K562 (cell line): ENCODE measurements at regions not wholly inside any gene's neighbourhood (a gene's known extent, or its start where the extent isn't known, plus 50 kb on each side); places are given as distances from the start of the nearest gene placed in this dataset.

Experiments
- AFF4 ChIP-seq: sonication (generic); formaldehyde crosslinking; IDR thresholded peaks from 2 replicates; pipeline ENCODE4 v1.8.0; 2023; ENCODE audit warnings: mild to moderate bottlenecking, missing genetic modification reagents
- CAMTA2 ChIP-seq: fragments of 250-450 bp; sonication (Bioruptor Pico); conservative IDR thresholded peaks from 2 replicates; pipeline ENCODE4 v1.5.1; 2022
- CXXC5 ChIP-seq: fragments of 250-450 bp; sonication (Bioruptor Pico); IDR thresholded peaks from 2 replicates; pipeline ENCODE4 v1.8.0; 2022; ENCODE audit warnings: inconsistent platforms, mild to moderate bottlenecking, moderate library complexity
- DMBX1 ChIP-seq: fragments of 250-450 bp; sonication (Bioruptor Pico); IDR thresholded peaks from 2 replicates; pipeline ENCODE4 v1.8.0; 2022; ENCODE audit warnings: inconsistent platforms, mild to moderate bottlenecking, moderate library complexity, borderline replicate concordance
- ETV6 ChIP-seq, 3 experiments: fragments of 150-350 bp in 1 of 3; sonication (generic) in 1 of 3; formaldehyde crosslinking in 1 of 3; IDR thresholded peaks; 2 replicates each; pipeline versions ENCODE4 v1.6.1 to v1.8.0; 2014 to 2022; ENCODE audit warnings: borderline replicate concordance in 2 of 3, low read depth in 2 of 3, antibody characterized with exemption in 1 of 3, low read length in 1 of 3, mild to moderate bottlenecking in 1 of 3, missing genetic modification reagents in 1 of 3
- FOXJ2 ChIP-seq: fragments of 200-800 bp; sonication (Bioruptor generic); IDR thresholded peaks from 2 replicates; pipeline ENCODE4 v1.6.1; 2016; ENCODE audit warnings: missing genetic modification characterization, missing compliant biosample characterization
- ZC3H11A ChIP-seq: IDR thresholded peaks from 2 replicates; pipeline ENCODE4 v1.6.1; 2012; ENCODE audit warnings: low read depth, low read length, improper control_type of control experiment
- ZNF699 ChIP-seq: fragments of 250-450 bp; sonication (Bioruptor Pico); IDR thresholded peaks from 2 replicates; pipeline ENCODE4 v1.8.0; 2021; ENCODE audit warnings: mild to moderate bottlenecking, moderate library complexity; ENCODE audit not compliant: insufficient replicate concordance
- ZNF780A ChIP-seq: fragments of 250-450 bp; sonication (Bioruptor Pico); IDR thresholded peaks from 2 replicates; pipeline ENCODE4 v1.5.0; 2021; ENCODE audit warnings: mild to moderate bottlenecking
- TF ChIP-seq, protein P1 (sequence below): fragments of 450-650 bp; IDR thresholded peaks from 2 replicates; pipeline ENCODE4 v1.6.1; 2017; ENCODE audit warnings: antibody characterized with exemption, mild to moderate bottlenecking
- TF ChIP-seq, protein P2 (sequence below): sonication (generic); formaldehyde crosslinking; IDR thresholded peaks from 2 replicates; pipeline ENCODE4 v1.5.0; 2020; ENCODE audit warnings: missing genetic modification reagents
- TF ChIP-seq, protein P3 (sequence below): sonication (generic); formaldehyde crosslinking; IDR thresholded peaks from 2 replicates; pipeline ENCODE4 v1.8.0; 2022; ENCODE audit warnings: mild to moderate bottlenecking, missing genetic modification reagents
- TF ChIP-seq, protein P4 (sequence below): fragments of 250-450 bp; sonication (Bioruptor Pico); IDR thresholded peaks from 2 replicates; pipeline ENCODE4 v1.8.0; 2021; ENCODE audit warnings: moderate library complexity, mild to moderate bottlenecking, inconsistent platforms

DNA sequence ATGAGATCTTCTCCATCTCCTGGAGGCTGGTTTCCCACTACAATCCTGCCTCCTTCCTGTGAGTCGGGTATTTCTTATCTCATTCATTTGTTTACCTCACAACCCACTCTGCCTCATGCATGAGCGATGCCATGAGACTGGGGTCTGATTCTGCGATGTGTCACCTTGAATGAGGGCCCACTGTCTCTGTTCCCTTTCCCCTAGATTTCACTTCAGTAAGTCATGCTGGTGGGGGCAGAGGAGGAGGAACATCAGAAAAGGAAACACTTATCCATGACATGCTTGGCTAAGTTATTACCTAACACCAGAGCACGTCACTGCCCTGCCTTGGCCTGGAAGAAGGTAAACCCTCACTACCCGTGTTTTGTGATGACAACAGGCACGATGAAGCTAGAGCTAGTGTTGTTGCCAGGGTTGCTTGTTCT lies 337.4 kb upstream of the PRDM1 start (continued):
- no peak for TF ChIP-seq DMBX1 (CRISPR knock-in tag)
- TF ChIP-seq, protein P1, sequence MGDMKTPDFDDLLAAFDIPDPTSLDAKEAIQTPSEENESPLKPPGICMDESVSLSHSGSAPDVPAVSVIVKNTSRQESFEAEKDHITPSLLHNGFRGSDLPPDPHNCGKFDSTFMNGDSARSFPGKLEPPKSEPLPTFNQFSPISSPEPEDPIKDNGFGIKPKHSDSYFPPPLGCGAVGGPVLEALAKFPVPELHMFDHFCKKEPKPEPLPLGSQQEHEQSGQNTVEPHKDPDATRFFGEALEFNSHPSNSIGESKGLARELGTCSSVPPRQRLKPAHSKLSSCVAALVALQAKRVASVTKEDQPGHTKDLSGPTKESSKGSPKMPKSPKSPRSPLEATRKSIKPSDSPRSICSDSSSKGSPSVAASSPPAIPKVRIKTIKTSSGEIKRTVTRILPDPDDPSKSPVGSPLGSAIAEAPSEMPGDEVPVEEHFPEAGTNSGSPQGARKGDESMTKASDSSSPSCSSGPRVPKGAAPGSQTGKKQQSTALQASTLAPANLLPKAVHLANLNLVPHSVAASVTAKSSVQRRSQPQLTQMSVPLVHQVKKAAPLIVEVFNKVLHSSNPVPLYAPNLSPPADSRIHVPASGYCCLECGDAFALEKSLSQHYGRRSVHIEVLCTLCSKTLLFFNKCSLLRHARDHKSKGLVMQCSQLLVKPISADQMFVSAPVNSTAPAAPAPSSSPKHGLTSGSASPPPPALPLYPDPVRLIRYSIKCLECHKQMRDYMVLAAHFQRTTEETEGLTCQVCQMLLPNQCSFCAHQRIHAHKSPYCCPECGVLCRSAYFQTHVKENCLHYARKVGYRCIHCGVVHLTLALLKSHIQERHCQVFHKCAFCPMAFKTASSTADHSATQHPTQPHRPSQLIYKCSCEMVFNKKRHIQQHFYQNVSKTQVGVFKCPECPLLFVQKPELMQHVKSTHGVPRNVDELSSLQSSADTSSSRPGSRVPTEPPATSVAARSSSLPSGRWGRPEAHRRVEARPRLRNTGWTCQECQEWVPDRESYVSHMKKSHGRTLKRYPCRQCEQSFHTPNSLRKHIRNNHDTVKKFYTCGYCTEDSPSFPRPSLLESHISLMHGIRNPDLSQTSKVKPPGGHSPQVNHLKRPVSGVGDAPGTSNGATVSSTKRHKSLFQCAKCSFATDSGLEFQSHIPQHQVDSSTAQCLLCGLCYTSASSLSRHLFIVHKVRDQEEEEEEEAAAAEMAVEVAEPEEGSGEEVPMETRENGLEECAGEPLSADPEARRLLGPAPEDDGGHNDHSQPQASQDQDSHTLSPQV: peak; percentile 47; the same call in 1 of the 2 replicates
- no peak for TF ChIP-seq ETV6 (IDR thresholded peaks at IDR 0.05; ENCODE audit: borderline replicate concordance in 1 of 2, low read depth in 2 of 2, low read length in 1 of 2)
- TF ChIP-seq ETV6 (CRISPR knock-in tag; IDR thresholded peaks at IDR 0.05; ENCODE audit: borderline replicate concordance): no peak
- no peak for TF ChIP-seq ZC3H11A
- TF ChIP-seq, protein P2, sequence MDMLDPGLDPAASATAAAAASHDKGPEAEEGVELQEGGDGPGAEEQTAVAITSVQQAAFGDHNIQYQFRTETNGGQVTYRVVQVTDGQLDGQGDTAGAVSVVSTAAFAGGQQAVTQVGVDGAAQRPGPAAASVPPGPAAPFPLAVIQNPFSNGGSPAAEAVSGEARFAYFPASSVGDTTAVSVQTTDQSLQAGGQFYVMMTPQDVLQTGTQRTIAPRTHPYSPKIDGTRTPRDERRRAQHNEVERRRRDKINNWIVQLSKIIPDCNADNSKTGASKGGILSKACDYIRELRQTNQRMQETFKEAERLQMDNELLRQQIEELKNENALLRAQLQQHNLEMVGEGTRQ: no peak
- no peak for TF ChIP-seq FOXJ2
- TF ChIP-seq, protein P3, sequence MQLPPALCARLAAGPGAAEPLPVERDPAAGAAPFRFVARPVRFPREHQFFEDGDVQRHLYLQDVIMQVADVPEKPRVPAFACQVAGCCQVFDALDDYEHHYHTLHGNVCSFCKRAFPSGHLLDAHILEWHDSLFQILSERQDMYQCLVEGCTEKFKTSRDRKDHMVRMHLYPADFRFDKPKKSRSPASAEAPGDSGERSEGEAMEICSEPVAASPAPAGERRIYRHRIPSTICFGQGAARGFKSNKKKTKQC (CRISPR knock-in tag): no peak
- TF ChIP-seq CAMTA2 (CRISPR knock-in tag): no peak
- TF ChIP-seq AFF4 (CRISPR knock-in tag): no peak
- TF ChIP-seq ZNF699 (CRISPR knock-in tag): no peak
- TF ChIP-seq ZNF780A (CRISPR knock-in tag): no peak
- no peak for TF ChIP-seq CXXC5
- TF ChIP-seq, protein P4, sequence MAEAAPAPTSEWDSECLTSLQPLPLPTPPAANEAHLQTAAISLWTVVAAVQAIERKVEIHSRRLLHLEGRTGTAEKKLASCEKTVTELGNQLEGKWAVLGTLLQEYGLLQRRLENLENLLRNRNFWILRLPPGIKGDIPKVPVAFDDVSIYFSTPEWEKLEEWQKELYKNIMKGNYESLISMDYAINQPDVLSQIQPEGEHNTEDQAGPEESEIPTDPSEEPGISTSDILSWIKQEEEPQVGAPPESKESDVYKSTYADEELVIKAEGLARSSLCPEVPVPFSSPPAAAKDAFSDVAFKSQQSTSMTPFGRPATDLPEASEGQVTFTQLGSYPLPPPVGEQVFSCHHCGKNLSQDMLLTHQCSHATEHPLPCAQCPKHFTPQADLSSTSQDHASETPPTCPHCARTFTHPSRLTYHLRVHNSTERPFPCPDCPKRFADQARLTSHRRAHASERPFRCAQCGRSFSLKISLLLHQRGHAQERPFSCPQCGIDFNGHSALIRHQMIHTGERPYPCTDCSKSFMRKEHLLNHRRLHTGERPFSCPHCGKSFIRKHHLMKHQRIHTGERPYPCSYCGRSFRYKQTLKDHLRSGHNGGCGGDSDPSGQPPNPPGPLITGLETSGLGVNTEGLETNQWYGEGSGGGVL (CRISPR knock-in tag): no peak
